ENCODE measurements at regions not wholly inside any gene's neighbourhood (a gene's known extent, or its start where the extent isn't known, plus 50 kb on each side); places are given as distances from the start of the nearest gene placed in this dataset.

DNA sequence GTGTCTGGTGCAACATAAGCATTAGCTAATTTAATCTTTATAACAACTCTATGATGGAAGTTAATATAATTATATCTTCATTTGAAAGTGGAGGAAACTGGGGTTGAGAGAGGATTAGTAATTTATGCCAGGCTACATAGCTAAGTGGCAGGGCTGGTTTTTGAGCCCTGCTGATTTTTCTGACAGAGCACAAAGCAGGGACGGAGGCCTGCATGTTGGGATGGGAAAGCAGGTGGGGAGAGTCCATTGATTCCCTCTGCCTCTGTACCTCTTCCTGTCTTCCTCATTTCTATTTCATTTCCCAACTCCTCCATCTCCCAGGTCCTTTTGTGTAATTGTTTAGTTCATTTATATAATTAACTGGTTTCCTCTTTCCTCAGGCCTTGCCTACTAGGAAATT lies 251.6 kb upstream of the ZPLD1 start:
- POLR2A ChIA-PET = interaction anchor here (0.5 to 0.7 kb wide), 2 partner anchors 124 to 145 kb away, joined by 3 to 6 read pairs; no protein-coding TSS in a partner anchor
- Histone ChIP-seq H3K36me3 (ENCODE audit: control insufficient read depth in 2 of 2, insufficient read depth in 2 of 2, low read length in 1 of 2) (no peaks in the 10 kb centered on the region), H3K27ac (ENCODE audit: control insufficient read depth, insufficient read depth) (no peak overlapping the region), H3K79me2 (ENCODE audit: control insufficient read depth, insufficient read depth, low read length) (no peaks in the 10 kb centered on the region), H3K4me1 (ENCODE audit: control insufficient read depth, insufficient read depth, low read length) (peaks cover 14% of the 10 kb centered on the region), H3K4me3 (no peak overlapping the region), H3K9me3 (replicated peaks; ENCODE audit: control insufficient read depth, insufficient read depth, low read length) (no peaks in the 10 kb centered on the region), H3K9ac (ENCODE audit: control insufficient read depth, insufficient read depth, low read length) (no peak overlapping the region), H2AFZ (ENCODE audit: control insufficient read depth, low read depth, low read length) (no peak overlapping the region), H3K4me2 (ENCODE audit: control insufficient read depth, insufficient read depth) (no peak overlapping the region), H3K27me3 (replicated peaks in 1 of 2; ENCODE audit: control insufficient read depth in 2 of 2, insufficient read depth in 2 of 2, low read length in 1 of 2) (no peaks in the 10 kb centered on the region), H4K20me1 (ENCODE audit: control insufficient read depth, insufficient read depth) (no peaks in the 10 kb centered on the region)
- DNase-seq (ENCODE audit: low read depth, low spot score) = no peak
- in situ Hi-C loops (cut with MboI) = no loop called here
- FAIRE-seq = no peak
- CTCF ChIA-PET = interaction anchor here (3.0 kb wide), 1 partner anchor 42 kb away, joined by 8 read pairs; no protein-coding TSS in a partner anchor
- 75% methylated on average over 1 of the region's 1 CpG for WGBS (ENCODE audit: insufficient coverage, insufficient replicate concordance, low lambda C conversion rate, missing lambda C conversion rate)
- RAD21 ChIA-PET (ENCODE audit: unreplicated experiment) = interaction anchor here (0.9 kb wide), 1 partner anchor 42 kb away, joined by 3 read pairs; no protein-coding TSS in a partner anchor
- SMC1A ChIA-PET (ENCODE audit: uncharacterized antibody, unreplicated experiment) = interaction anchor here (0.8 to 1.1 kb wide), 2 partner anchors 46 to 51 kb away, joined by 3 read pairs; no protein-coding TSS in a partner anchor
- intact Hi-C loops (cut with micrococcal nuclease; ENCODE audit: unreplicated experiment) = no loop called here
- no peak for ATAC-seq
- TF ChIP-seq ZNF217 (IDR thresholded peaks at IDR 0.05) = no peak
- TF ChIP-seq MYB (IDR thresholded peaks at IDR 0.05; ENCODE audit: borderline replicate concordance, low read depth, low read length) = no peak
- no peak for TF ChIP-seq RELA (IDR thresholded peaks at IDR 0.05; ENCODE audit: borderline replicate concordance, partially characterized antibody)
- TF ChIP-seq EP300 (IDR thresholded peaks at IDR 0.05; ENCODE audit: borderline replicate concordance in 1 of 2, control insufficient read depth in 1 of 2, low read depth in 2 of 2, low read length in 2 of 2) = no peak
- no peak for TF ChIP-seq YBX1 (IDR thresholded peaks at IDR 0.05)
- no peak for TF ChIP-seq ETV6 (conservative IDR thresholded peaks at IDR 0.05 in 1 of 2, IDR thresholded peaks at IDR 0.05 in 1 of 2; ENCODE audit: borderline replicate concordance in 1 of 2, low read depth in 1 of 2)
- no TSS peak for BruUV-seq (replicated peaks)

DNA sequence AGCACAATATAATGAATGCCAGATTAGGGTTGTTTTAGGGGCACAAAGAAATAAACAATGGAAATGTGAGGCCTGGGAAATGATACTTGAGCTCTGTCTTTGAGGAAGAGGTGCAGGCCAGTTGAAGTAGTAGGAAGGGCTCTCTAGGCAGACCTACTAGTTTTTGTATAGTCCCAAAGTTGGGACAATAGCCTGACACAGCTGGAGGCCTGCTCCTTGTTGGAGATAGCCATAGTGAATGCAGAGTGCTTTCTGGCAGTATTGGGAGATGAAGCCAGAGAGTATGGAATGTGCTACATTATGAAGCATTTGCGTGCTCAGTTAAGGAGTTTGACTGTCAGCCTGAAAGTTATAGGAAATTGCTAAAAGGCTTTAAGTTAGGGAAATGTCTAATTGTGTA lies 251.2 kb upstream of the ZPLD1 start:
- ChIA-PET SMC1A (ENCODE audit: uncharacterized antibody, unreplicated experiment) (interaction anchor here (0.8 to 1.1 kb wide), 2 partner anchors 45 to 51 kb away, joined by 3 read pairs; no protein-coding TSS in a partner anchor), RAD21 (ENCODE audit: unreplicated experiment) (interaction anchor here (0.9 kb wide), 1 partner anchor 42 kb away, joined by 3 read pairs; no protein-coding TSS in a partner anchor)
- no peak for ATAC-seq
- TF ChIP-seq CHD4 (IDR thresholded peaks at IDR 0.05) (no peak), ZNF384 (IDR thresholded peaks at IDR 0.05; ENCODE audit: borderline replicate concordance, low read depth, low read length) (no peak), POU2F2 (IDR thresholded peaks at IDR 0.05; ENCODE audit: borderline replicate concordance, low read depth, low read length) (no peak), BACH1 (IDR thresholded peaks at IDR 0.05; ENCODE audit: borderline replicate concordance) (no peak), SMARCA5 (IDR thresholded peaks at IDR 0.05) (no peak), BHLHE40 (IDR thresholded peaks at IDR 0.05; ENCODE audit: borderline replicate concordance in 1 of 2, low read depth in 2 of 2, low read length in 1 of 2) (no peak), NRF1 (conservative IDR thresholded peaks at IDR 0.05; ENCODE audit: low read depth, low read length) (no peak), ZBTB33 (IDR thresholded peaks at IDR 0.05) (no peak), CHD1 (IDR thresholded peaks at IDR 0.05; ENCODE audit: low read depth, low read length) (no peak)
- TF ChIP-seq, protein P1, sequence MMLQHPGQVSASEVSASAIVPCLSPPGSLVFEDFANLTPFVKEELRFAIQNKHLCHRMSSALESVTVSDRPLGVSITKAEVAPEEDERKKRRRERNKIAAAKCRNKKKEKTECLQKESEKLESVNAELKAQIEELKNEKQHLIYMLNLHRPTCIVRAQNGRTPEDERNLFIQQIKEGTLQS (IDR thresholded peaks at IDR 0.05; ENCODE audit: borderline replicate concordance, extremely low read depth, low read depth, low read length) = no peak

More for the DNA sequence above, 251.2 kb upstream of the ZPLD1 start:
- H3K4me2 ChIP-seq (ENCODE audit: control insufficient read depth, insufficient read depth) = no peak overlapping the region
- no peak overlapping the region for H3K27ac ChIP-seq (ENCODE audit: control insufficient read depth, insufficient read depth)
- WGBS (ENCODE audit: insufficient coverage, insufficient replicate concordance, low lambda C conversion rate, missing lambda C conversion rate) = 78% methylated on average over 1 of the region's 1 CpG
- no peaks in the 10 kb centered on the region for H3K27me3 ChIP-seq (replicated peaks in 1 of 2; ENCODE audit: control insufficient read depth in 2 of 2, insufficient read depth in 2 of 2, low read length in 1 of 2)
- FAIRE-seq (no peak), DNase-seq (ENCODE audit: low read depth, low spot score) (no peak)
- in situ Hi-C loops (cut with MboI) = no loop called here
- H3K79me2 ChIP-seq (ENCODE audit: control insufficient read depth, insufficient read depth, low read length) = no peaks in the 10 kb centered on the region
- H3K9me3 ChIP-seq (replicated peaks; ENCODE audit: control insufficient read depth, insufficient read depth, low read length) = no peaks in the 10 kb centered on the region
- no peaks in the 10 kb centered on the region for H4K20me1 ChIP-seq (ENCODE audit: control insufficient read depth, insufficient read depth)
- ChIA-PET POLR2A (interaction anchor here (0.5 kb wide), 1 partner anchor 145 kb away, joined by 6 read pairs; no protein-coding TSS in a partner anchor), CTCF (interaction anchor here (3.0 kb wide), 1 partner anchor 41 kb away, joined by 8 read pairs; no protein-coding TSS in a partner anchor)
- H3K36me3 ChIP-seq (ENCODE audit: control insufficient read depth in 2 of 2, insufficient read depth in 2 of 2, low read length in 1 of 2) = no peaks in the 10 kb centered on the region
- H2AFZ ChIP-seq (ENCODE audit: control insufficient read depth, low read depth, low read length) = no peak overlapping the region
- H3K4me3 ChIP-seq = no peak overlapping the region
- intact Hi-C loops (cut with micrococcal nuclease; ENCODE audit: unreplicated experiment) = no loop called here
- H3K4me1 ChIP-seq (ENCODE audit: control insufficient read depth, insufficient read depth, low read length) = peaks cover 14% of the 10 kb centered on the region
- no peak overlapping the region for H3K9ac ChIP-seq (ENCODE audit: control insufficient read depth, insufficient read depth, low read length)
- no TSS peak for BruUV-seq (replicated peaks)
